HuH-7 (cell line): ENCODE measurements at regions not wholly inside any gene's neighbourhood (a gene's known extent, or its start where the extent isn't known, plus 50 kb on each side); places are given as distances from the start of the nearest gene placed in this dataset.
"Not testable (repeated sequence)": the region's sequence is repeated elsewhere in the genome, so short reads cannot be mapped to it uniquely, and the experiment has no call there.

Experiments used
- DNase-seq: peaks from one replicate; pipeline ENCODE4 v3.0.0; 2011; ENCODE audit warnings: low spot score

DNA sequence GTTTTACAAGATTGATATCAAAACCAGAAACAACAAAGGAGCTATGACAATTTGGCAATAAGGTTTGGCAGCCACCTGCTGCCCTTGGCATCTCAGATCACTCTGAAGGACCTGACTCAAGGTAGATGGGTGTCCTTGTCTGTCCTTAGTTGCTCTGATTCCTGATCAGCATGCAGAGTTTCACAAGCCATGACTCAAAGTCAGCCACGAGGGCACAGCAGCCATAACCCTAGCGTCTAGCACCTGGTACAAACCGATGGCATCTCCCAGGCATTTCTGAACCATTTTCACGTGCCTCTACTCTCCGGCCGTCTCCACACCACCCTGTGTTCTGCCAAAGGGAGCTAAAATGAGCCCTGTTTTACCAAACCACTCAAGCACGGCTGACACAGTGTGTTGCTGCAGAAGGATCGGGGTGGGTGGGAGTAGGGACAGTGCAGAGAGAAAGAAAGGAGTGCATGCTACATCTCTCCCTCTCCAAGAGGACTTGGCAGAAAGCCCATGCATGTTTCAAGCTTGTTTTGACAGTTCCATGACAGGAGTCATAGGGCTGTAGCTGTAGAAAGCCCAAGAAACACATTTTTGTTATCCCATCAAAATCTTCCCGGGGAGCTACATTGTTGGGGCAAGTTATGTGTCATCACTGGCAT is 297.3 kb downstream of the ABCC12 start:
- DNase-seq: no peak

DNA sequence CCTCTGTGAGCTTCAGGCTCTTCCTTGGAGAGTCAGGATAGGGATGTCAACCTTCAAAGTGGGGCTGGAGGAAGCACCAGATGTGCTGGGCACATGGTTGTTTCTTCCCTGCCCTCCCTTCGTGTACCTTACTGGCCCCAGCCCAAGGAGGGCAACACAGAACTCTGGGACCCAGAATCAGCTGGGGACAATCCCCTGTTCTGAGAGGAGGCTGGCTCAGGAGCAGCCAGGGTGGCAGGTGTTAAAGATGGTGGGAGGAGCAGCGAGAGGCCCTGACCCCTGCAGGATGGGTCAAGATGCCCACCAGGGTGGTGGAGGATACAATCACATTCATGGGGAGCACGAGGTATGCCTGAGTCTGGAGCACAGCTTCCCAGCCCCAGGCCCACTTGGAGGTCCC is 300.4 kb downstream of the ABCC12 start:
- DNase-seq: no peak

DNA sequence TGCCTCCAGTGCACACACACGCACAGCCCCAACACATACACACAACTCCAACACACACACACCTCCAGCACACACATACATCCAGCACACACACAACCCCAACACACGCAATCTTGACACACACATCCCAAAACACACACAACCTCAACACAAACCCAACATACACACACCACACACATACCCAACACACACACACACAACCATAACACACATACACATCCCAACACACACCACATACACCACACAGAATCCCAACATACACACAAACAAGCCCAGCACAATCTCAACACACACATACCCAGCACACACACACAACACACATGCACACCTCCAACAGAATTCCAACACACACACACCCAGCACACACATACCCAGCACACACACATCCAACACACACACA is 301.1 kb downstream of the ABCC12 start:
- DNase-seq: no peak

DNA sequence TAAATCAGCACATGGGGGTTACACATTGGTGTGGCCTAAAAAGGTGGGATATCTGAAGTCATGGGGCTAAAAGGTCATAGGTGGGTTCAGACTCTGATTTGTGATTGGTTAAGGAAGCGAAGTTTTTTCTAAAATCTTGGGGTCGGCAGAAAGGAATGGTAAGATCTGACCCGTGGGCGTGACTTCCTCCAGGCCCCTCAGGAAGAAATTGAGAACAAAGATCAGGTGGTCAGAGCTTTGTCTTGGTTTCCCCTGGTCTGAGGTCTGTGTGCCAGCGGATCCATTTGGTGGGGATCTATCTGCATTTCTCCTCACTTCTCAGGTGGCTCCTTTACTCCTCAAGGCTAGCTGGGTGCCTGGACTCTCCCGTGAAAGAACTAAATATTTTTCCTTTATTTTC is 302.8 kb downstream of the ABCC12 start:
- DNase-seq: no peak

DNA sequence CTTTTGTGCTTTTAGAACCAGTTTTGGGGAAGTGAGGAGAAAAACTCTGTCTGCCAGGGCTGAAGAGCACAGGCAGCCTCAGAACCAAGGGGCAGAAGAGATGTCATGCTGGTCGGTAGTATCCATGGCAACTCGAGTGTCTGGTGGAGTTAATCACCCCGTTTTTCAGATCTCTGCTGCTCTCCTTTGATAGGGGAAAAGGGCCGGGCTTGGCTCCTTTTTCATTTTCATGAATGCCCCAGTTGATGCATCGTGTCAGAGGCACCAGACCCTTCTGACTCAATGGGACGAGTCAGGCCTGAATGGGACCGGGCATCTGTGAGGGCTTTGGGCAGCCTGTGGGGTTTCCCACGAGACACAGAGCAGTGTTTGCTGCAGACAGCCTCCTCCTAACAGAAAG is 304.6 kb downstream of the ABCC12 start:
- DNase-seq: no peak

DNA sequence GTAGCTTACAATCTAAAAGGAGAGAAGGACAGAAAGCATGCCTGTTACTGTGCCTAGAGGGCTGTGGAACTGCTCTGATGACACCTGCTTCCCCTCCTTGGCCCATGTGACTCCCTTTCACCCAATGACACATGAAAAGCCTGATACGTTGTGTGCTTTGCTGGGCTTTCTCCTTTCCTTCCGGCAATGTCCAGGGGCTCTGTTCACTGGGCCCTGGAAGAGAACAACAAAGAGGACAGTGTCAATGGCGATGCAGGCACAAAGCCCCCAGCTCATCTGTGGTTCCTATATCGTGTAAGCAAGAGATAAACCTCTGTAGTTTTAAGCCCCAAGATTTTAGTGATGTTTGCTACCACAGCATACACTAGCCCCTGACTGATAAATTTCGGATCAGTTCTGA is 306.1 kb downstream of the ABCC12 start:
- DNase-seq: no peak

DNA sequence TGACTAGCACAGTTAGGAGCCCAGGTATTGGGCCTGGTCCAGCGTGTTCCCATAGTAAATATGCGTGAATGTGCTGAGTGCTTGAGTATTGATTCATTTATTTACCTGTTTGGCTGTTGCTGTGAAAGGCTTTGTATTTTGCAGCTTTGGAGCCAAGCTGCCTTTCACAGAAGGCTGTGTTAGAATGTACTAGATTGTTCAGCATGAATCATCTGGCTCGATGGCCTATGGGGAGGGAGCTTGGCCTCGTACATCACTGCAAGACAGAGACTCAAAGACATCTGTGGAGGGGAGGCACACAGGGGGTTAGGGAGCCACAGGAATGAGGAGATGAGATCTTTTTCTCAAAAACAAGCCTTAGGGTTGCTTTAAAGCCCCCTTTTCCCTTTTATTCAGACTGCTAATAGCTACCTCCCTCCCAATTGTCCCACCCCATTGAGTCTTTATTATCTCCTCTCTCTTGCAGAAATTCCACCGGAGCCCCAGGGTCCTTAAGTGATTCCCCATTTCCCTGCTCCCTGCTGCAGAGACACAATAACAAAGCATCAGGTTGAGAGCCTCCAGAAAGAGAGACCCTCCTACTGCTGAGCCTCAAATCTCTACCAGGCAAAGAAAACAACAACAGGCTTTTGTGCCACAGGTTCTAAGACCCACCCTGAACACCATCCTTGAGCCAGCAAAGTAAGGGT is 307.2 kb downstream of the ABCC12 start:
- DNase-seq: no peak

DNA sequence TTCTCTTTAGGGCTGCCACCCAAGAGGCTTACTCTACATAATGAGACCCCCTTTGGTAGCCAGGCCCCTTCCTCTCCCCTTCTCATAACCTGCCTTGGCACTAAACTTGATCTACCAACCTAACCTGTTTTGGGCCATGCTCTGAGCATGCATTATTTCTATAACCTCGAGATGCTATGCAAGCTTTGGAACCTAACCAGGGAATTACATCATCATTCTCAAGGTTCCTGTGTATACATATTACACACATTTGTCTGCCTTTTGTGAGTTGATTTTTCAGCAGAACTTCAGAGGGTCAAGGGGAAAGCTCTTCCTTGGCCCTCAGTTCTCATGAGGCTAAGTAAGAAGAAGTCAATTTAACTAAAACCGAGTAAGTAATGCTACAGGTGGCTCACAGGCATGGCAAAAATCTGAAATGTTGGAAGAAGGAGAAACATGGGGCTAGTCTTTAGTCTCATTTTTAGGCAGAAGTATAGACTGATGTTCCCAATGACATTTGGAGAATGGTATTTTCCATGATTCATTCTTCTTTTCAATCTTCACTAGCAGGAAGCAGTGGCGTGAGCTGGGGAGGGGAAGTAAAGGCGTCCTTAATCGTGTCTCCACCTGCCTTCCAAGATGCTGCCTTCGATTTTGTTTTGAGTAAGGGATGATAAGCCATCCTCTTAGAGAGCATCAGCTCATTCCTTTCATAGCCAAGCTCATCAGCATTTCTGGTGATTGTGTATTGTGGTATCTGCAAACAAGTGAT is 308.4 kb downstream of the ABCC12 start:
- DNase-seq: no peak

DNA sequence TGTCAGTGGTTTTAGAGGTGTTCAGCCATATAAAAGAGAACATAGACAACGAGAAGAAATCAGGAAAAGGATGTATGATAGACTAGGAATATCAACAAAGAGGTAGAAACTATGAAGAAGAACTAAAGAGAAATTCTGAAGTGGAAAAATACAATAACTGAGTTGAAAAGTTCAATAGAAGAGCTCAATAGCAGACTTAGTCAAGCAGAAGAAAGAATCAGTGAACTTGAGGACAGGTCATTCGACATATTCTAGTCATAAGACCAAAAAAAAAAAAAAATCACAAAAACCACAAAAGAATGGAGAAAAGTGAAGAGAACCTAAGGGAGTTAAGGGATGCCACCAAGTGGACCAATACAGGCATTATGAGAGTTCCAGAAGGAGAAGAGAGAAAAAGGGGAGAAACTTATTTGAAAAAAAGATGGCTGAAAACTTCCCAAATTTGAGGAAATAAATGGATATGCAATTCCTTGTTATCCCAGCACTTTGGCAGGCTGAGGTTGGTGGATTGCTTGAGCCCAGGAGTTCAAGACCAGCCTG is 321.2 kb downstream of the ABCC12 start:
- DNase-seq: no peak

DNA sequence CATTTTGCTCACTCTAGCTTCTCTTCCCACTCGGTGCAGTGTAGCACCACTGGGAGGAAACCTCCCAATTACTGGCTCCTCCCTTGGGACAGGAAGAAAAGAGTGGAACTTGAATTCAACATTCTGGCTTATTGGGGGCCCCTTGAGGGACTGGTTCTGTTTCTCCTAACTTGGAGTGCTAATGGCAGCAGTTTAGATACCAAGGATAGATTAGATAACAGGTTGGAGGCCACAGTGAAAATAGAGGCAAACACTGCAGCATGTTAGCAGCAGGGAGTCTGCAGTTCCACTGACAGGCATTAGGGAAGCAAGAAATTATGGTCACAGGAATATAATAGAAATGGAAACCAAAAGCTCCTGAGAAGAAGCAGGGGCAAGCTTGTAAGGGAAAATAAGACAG is 322.0 kb downstream of the ABCC12 start:
- no peak for DNase-seq

DNA sequence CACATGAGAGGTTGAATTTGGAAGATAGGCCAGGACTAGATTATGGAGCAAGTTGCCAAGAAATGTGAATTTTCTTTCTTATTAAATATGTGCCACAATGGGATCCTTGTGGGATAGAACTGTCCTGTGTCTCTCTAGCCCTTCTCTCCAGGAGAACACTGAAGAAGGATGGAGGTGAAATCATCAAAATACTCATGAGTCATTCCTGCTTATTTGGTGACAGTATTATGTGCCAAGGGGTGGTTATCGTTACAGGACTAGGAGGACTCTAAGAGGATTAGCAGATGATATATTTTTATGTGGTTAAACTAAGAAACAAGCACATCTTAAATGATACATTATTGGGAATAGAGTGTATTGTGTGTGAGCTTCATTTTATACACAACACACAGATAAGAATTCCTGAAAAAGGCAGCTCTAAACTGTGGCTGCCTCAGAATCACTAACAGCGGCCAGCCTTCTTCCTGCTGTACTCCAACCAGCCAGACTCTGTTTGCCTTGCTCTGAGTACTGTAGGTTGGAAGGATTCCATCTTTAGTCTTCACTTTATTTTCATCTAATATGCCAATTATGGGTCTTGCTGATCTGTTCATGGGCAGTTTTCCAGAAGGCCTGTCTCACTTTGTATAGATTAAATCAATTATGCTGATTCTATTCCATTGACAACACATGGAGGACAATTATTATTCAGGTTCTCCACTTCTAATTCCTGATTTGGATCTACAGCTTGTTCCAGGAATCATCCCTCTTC is 325.8 kb downstream of the ABCC12 start:
- no peak for DNase-seq

DNA sequence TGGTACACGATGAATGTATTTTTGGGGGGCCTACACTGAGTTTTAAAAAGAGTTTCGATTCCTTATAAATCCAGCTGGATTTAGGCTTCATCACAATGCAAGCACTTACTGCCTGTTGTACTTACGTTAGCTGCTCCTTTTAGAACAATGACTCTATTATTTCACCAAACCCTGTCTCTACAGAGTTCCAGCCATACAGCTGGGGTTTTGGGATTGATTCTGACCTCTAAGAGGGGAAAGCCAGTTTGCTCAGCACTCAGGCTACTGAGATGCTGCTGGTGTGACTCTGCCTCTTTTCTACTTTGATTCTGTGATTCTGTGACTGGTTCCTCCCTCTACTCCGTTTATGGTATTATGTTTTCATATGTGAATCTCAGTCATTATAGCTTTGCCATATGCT is 329.7 kb downstream of the ABCC12 start:
- DNase-seq: no peak

DNA sequence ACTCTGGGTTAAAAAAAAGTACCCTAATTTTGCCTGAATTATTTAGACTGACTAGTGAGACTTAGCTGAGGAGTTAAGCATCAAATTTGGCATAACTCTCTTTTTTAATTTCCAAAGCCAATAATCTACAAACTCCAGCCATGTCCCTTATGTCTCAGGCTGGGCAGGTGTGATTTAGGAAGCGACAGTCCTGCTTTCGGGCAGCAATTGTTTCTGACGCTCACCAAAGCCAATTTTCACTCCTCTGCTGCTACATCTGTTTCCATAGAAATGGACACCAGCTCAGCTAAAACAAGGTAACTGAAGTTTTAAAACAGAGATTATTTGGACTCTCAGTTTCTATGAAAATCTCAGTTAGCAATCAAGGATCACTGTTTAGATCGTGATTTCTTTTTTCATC is 338.7 kb downstream of the ABCC12 start:
- DNase-seq: no peak

DNA sequence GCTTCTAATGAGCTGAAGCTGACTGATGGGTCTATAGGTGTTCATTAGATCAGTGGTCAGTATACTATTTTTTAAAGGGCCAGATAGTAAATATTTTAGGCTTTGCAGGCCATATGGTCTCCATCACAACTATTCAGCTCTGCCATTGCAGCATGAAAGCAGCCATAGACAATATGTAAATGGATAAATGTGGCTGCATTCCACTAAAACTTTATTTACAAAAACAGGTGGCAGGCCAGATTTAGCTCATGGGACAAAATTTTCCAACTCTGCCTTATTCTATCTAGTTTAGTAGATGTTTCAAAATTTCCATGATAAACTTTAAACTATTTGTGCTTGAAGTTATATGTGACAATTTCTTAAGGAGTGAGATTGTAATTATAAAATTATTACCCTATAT is 339.3 kb downstream of the ABCC12 start:
- no peak for DNase-seq

DNA sequence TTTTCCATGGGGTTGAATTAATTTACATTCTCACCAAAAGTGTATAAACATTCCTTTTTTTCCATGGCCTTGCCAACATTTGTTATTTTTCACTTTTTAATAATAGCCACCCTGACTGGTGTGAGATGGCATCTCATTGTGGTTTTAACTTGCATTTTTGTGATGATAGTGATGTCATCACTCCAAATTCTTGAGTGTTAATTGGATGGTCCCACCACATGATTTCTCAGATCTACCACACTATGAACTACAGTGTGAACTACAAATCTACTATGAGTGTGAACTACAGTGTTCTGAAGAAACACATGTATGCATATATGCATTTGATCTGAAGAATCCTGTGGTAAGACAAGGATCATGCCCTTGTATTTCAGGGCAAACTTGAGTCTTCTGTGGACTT is 340.1 kb downstream of the ABCC12 start:
- DNase-seq: no peak

DNA sequence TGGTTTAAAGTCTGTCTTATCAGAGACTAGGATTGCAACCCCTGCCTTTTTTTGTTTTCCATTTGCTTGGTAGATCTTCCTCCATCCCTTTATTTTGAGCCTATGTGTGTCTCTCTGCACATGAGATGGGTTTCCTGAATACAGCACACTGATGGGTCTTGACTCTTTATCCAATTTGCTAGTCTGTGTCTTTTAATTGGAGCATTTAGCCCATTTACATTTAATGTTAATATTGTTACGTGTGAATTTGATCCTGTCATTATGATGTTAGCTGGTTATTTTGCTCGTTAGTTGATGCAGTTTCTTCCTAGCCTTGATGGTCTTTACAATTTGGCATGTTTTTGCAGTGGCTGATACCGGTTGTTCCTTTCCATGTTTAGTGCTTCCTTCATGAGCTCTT is 344.0 kb downstream of the ABCC12 start:
- DNase-seq: not testable (repeated sequence)

DNA sequence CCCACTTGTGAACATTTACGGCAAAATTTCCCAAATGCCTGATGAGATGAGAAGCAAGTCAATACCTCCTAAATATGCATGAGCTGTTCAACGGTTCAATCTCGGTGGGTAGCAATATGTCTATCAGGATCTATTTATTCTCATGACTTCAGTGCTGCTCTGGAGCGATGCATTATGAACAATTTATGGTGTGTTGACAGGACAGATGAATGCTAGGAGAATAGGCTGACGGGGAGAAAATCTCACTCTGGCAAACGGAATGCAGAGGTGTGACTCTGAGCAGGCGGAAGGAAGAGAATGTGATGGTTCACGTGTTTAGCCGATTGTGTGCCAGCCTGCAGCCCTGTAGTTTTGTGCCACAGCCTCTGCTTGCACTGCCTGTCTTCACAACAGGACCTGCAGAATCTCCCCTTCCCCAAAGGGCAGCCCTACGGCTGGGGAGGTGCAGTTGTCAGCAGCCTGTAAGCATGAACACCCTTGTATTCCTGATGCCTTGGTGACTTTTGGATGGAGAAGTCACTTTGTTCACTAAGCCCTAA is 345.2 kb downstream of the PHKB start:
- no peak for DNase-seq

DNA sequence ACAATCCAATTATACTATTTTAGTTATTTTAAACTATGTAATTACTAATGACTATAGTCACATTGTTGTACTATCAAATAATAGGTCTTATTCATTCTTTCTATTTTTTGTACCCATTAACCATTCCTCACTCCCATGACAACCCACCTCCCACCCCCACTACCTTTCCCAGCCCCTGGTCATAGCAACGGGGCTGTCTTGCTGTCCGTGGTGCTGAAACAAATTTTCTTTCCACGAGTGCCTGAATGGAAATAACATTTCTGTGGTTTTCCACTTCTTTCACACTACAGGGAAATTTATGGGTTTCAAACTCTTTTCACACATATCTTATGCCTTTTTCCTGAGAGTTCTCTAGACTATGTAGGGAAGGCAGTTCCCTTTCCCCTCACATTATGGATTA is 326.6 kb downstream of the PHKB start:
- DNase-seq: no peak

DNA sequence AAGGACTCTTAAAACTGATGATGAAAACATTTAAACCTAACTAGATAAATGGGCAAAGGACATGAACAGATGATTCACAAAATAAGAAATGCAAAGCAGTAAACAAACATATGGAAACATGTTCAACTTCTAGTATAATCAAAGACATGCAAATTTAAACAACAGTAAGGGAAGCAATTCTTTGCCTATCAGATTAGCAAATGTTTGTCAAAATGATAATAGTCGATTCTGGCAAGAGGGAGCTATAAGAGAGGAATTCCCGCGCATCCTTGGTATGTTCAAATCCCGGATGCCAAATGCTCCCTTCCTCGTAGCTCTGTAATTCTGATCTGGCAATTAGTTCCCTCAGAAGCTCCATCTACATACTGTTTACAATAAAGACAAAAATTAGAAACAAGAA is 320.5 kb downstream of the PHKB start:
- no peak for DNase-seq

DNA sequence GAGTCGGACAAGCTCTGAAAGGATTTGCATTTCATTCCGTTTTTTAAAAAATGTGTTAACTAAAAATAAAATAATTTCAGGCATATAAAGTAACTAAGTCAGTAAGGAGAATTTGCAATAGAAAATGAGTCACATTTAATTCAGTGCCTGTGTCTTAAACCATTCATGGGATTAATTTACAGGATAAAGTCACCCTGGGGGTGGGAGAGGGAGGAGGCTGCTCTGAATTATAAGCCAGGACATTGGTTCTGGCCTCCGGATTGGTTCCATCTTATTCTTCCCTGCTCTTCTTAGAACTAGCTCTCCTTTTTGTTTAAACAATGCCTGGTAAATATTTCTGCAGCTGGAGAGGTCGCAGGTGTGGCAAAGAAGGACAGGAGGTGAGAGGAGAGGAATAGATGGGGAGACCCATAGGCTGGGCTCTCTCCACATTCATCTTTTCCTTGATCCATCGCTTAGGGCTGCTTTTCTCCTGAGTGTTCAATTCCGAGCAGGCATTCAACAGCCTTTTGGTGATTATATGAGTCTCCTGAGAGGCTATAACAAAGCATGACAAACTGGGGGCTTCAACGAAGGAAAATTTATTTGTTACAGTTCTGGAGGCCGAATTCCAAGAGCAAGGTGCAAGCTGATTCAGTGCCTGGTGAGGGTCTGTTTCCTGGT is 319.2 kb downstream of the PHKB start:
- no peak for DNase-seq

DNA sequence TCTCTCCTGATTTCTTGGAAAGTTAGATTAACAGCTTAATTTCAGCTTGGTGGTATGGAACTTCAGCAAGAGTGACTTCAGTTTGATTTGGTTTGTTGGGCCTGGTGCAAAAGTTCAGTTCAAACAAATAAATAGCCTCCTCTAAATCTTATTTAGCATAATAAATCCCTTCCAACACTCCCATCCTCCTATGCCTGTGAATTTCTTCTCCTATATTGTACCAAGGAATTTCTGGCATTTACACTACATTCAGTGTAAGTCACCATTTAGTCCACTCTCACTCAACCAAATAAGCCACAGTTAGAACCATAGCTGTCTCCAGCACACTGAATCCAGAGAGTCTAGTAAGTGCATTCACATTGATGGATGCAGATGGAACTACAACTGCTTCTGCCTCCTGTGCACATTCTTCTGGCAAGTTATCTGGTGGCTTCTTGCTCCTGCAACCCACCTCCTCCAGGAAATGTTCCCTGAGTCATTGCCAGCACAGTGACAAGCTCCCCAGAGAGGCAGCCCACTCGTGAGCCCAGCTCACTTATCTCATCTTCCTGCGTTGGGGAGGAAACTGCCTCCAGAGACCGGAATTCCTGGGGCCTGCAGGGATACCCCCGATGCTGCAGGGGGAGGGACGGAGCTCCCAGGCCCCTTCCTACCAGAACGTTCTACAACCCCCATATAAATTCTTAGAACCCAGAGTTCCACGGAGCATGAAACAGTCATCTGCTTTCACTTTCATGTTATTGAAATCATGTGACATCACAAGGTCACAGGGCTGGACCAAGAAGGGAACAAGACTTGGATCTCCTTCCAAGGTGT is 318.3 kb downstream of the PHKB start:
- no peak for DNase-seq
